Activated CD4-positive, alpha-beta T cell treated with anti-CD3 and anti-CD28 coated beads for 4 hours (primary cell): ENCODE measurements at regions not wholly inside any gene's neighbourhood (a gene's known extent, or its start where the extent isn't known, plus 50 kb on each side); places are given as distances from the start of the nearest gene placed in this dataset.
"Not testable (repeated sequence)": the region's sequence is repeated elsewhere in the genome, so short reads cannot be mapped to it uniquely, and the experiment has no call there.

Experiments
- DNase-seq, 2 donors: peaks; one replicate each; pipeline ENCODE4 v3.0.0-alpha.2; 2020

DNA sequence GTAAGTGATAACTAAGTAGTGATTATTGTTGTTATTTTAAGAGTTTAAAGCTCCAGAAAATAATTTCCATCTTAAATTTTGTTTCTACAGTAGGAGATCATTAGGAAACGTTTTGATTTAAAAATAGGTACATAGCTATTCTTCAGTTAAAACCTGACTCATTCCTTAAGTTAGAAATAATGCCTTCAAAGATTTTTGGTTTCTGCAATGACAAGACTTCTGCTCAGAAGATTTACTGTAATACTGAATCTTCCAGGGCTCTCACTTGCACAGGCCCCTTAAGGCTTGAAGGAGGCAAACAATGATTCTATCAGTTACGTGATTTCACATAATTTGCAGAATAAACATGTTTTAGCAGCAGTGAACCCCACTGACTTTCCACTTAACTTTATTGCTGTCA, 333.7 kb downstream of the RAD51AP2 start:
- DNase-seq: no peak

GRCh38 chr2:17182399-17182798, 335.8 kb downstream of the RAD51AP2 start:
- DNase-seq: no peak

GRCh38 chr2:17181051-17181752, 337.0 kb downstream of the RAD51AP2 start:
- DNase-seq: no peak

GRCh38 chr2:17179145-17179808, 339.0 kb downstream of the RAD51AP2 start:
- DNase-seq: no peak

GRCh38 chr2:17177088-17177487, 341.2 kb downstream of the RAD51AP2 start:
- no peak for DNase-seq

- DNase-seq: no peak
These were observed 346.7 kb downstream of the RAD51AP2 start for GRCh38 chr2:17171446-17172049.

- no peak for DNase-seq
These were observed 351.7 kb downstream of the RAD51AP2 start for GRCh38 chr2:17166506-17166905.

DNA sequence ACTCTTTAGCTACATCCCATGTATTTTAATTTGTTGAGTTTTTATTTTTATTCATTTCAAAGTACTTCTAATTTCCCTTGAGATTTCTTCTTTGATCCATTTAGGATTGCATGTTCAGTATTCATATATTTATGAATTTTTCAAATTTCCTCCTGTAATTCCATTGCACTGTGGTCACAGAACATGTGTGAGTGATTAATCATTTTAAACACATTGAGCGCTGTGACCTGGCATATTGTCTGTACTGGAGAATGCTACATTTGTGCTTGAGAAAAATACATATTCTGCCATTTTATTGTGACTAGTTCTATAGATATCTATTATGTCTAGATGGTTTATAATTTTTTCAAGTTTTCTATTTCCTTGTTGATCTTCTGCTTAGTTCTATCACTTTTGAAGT, 353.7 kb downstream of the RAD51AP2 start:
- no peak for DNase-seq

- DNase-seq: no peak
These were observed 354.6 kb downstream of the RAD51AP2 start for GRCh38 chr2:17163638-17164037.

GRCh38 chr2:17162713-17163112, 355.5 kb downstream of the RAD51AP2 start:
- no peak for DNase-seq

DNA sequence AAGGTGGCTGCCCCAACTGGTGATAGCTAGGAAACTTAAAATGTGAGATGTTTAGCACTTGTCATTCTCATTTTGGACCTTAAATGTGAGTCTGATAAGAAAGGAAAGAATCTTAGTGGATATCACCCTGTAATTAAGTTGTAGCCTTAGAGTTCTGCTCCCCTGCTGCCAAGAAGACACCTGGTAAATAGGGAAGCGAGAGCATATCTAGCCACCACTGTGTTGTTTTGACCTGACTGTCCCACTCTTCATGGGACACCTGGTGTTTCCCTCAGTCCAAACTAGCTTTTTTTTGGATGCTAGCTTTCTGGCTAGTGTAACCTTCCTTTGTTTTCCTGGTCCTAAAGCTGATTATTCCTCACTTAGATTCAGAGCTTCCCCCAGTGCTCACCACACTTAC, 357.6 kb downstream of the RAD51AP2 start:
- no peak for DNase-seq

DNA sequence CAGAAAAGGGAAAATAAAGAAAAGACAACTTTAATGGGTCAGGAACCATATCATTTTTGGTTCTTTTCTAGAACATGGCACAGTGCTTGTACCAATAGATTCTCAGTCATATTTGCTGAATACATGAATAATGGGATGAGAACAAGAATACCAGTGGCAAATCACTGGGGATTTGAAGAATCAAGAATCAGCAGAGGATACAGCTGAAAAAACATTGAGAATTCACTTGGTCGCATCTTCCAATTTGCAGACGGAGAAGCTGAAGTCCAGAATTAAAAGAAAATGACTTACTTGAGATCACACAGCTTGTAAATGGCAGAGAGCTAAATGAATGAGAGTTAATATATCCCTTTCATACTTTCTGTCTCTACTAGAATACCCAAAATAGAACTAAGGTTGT, 362.2 kb downstream of the RAD51AP2 start:
- no peak for DNase-seq

GRCh38 chr2:17149945-17150344, 368.3 kb downstream of the RAD51AP2 start:
- DNase-seq: no peak

DNA sequence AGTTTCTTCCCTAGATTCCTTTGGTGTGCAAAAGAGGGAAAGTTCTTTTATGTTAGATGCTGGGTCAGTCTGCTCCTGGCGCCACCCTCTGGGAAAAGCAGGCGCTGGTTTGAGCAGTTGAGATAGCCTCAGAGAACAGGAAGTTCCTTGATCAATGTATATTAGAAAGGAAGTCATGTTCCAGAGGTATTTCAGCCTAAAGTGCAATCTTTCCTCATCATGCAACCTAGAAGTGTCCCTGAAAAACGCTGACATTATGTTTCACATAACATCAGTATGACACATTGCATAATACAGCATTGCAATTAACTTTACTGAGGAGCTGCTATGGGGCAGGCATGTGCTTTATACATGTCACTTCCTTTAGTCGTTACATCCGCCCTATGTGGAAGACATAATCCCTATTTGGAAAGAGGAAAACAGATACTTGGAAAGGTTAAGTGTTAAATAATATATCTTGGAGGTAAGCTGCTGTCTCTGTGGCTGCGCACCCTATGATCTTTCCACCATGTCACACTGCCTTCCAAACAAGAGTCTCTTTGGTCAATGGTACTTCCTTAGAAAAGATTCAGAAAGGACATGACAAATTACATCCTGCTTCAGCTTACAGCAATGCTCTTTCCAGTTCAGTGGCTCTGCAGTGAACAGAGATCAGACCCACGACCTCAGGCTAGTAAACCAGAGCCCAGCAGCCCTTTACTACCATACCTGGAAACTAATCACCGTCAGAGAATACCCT, 369.7 kb downstream of the RAD51AP2 start:
- no peak for DNase-seq

DNA sequence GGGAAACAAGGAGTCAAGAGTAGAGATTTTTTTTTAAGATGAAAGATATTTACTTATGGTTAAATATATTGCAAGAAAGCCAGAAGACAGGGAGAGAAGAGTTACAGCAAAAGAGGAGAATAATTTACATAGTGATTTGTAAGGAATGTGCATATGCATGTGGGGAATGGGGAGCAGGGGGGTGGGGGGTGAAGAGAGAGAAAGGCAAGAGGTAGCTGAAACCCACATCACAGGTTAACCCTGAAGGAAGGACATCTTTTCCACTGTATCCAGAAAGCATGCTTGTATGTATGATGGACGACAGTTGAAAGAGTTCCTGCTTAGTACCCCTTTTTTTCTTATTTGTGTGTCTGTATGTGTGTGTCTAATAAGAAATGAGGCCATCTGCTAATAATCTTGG, 371.9 kb downstream of the RAD51AP2 start:
- DNase-seq: no peak

DNA sequence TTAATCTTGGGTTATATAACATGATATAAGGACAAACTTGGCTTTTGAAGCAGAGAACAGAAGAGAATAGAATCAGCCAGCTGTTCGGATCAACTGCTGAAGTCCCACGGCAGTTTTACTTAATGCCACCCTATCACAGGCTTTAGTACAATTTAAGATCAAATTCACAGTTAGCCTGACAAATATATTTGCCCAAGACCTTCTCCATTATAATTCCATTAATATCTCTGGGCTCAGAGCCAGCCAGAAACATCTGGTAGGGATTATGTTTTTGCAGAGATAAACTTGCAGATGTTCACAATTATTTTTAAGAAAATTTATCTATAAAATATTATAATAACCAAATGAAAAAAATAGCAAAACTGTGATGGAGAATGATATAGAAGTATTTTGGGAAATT, 381.4 kb downstream of the RAD51AP2 start:
- DNase-seq: no peak

DNA sequence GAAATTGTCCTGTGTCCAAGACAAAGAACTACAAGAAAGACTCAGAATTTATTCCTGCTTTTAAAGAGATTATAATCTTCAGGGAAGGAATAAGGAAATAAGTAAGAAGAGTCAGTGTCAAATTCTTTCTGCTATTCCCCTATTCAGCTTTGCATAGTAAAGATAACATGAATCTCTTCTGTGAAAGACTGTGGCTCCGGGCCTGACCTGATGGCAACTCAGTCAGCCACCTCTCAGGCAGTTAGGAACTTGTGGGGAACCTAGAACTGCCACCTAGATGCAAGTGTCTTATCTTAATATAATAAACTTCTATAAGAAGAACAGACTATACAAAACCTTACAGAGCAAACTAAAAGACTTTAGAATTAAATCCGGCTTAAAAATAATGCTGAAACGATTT, 382.0 kb downstream of the RAD51AP2 start:
- DNase-seq: no peak

- DNase-seq: no peak
These were observed 382.6 kb downstream of the RAD51AP2 start for GRCh38 chr2:17135619-17136018.

GRCh38 chr2:17133052-17133671, 385.1 kb downstream of the RAD51AP2 start:
- DNase-seq: no peak

DNA sequence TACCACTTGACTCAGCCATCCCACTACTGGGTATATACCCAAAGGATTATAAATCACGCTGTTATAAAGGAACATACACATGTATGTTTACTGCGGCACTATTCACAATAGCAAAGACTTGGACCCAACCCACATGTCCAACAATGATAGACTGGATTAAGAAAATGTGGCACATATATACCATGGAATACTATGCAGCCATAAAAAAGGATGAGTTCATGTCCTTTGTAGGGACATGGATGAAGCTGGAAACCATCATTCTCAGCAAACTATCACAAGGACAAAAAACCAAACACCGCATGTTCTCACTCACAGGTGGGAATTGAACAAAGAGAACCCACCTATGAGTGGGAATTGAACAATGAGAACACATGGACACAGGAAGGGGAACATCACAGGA, 387.6 kb downstream of the RAD51AP2 start:
- not testable (repeated sequence) for DNase-seq

DNA sequence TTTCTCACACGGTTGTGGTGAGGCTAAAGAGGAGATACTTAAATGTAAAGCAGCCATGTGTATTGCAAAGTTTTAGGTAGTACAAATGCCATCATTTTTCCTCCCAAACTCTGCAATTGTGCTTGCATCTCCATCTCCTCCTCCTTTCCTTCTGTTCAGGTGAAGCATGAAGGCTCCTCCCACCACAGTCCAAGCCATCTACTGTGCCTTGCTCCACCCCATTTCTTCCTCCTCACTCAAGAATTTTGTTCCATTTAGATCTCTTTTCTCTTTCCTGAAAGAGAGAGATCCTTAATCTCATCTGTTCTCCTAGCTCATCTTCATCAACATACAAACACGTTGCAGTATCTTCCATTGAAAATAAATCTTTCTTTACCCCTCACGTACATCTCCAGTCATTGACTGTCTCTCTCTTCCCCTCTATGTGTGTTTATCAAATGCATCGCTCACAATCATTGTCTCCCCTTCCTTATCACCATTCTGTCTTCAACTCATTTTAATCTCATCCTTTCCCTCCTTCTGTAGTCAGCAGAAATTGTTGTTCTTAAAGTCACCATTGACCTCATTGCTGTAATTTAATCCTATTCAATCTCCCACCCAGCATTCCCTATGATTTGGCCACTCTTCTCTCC, 392.1 kb downstream of the RAD51AP2 start:
- no peak for DNase-seq

- DNase-seq: no peak
These were observed 393.5 kb downstream of the RAD51AP2 start for GRCh38 chr2:17124575-17125318.
